HepG2 (cell line): ENCODE measurements at regions not wholly inside any gene's neighbourhood (a gene's known extent, or its start where the extent isn't known, plus 50 kb on each side); places are given as distances from the start of the nearest gene placed in this dataset.
A peak's percentile ranks its signal among the peaks of the same experiment; 100 is the strongest.

Source experiments
- ATAC-seq: fragments of 200-7000 bp; cut with Tn5 transposase; 3 replicates; pipeline ENCODE4 v1.9.1; 2020; ENCODE audit warnings: mild to moderate bottlenecking, moderate library complexity
- BruUV-seq: library from RNA; stranded (reverse); fragments of 400-500 nt; replicated peaks from 2 replicates; lab custom pipeline; 2021; lab: Mats Ljungman, UMichigan
- CTCF ChIA-PET: fragments of 300-600 bp; formaldehyde crosslinking; extraction: SDS; loops from one replicate; lab custom pipeline; 2021; ENCODE audit warnings: low total read pairs, inconsistent platforms, low intra/inter-chr PET ratio; lab: Yijun Ruan, JAX
- POLR2A ChIA-PET: fragments of 350-600 bp; sonication (Branson Sonifier 250); formaldehyde crosslinking; loops from one replicate; lab custom pipeline; 2020; ENCODE audit warnings: antibody characterized with exemption, inconsistent platforms; lab: Yijun Ruan, JAX
- DNase-seq: peaks from one replicate; pipeline ENCODE4 v3.0.0-alpha.2; 2015; ENCODE audit warnings: low spot score
- FAIRE-seq: peaks from 3 replicates; lab custom pipeline; 2011; peaks lifted over from hg19 to GRCh38; lab: Jason Lieb, UNC
- H2AFZ ChIP-seq: one replicate; pipeline ENCODE4 v1.6.1; 2011; ENCODE audit warnings: low read length, inconsistent platforms
- H3K27ac ChIP-seq: fragments of 300-600 bp; 3 replicates; pipeline ENCODE4 v1.8.0; 2011; ENCODE audit warnings: mixed run types, mild to moderate bottlenecking, mixed read lengths, low read length, inconsistent platforms; ENCODE audit not compliant: insufficient read depth; ENCODE audit errors: extremely low read length
- H3K27me3 ChIP-seq, 2 experiments: fragments of 200-600 bp in 1 of 2; 2 replicates in 1 of 2; 3 replicates in 1 of 2; pipeline versions ENCODE4 v1.6.0 to v1.8.0; 2011; ENCODE audit warnings: low read length in 2 of 2, mild to moderate bottlenecking in 2 of 2, moderate library complexity in 2 of 2, inconsistent platforms in 1 of 2; ENCODE audit not compliant: insufficient read depth in 2 of 2, control insufficient read depth in 1 of 2
- H3K36me3 ChIP-seq, 2 experiments: fragments of 200-600 bp in 1 of 2; replicated peaks in 1 of 2; 2 replicates in 1 of 2; 3 replicates in 1 of 2; pipeline versions ENCODE4 v1.5.1 to v1.8.0; 2011; ENCODE audit warnings: low read length in 2 of 2, inconsistent platforms in 1 of 2; ENCODE audit not compliant: insufficient read depth in 2 of 2, control insufficient read depth in 1 of 2
- H3K4me1 ChIP-seq: 2 replicates; pipeline ENCODE4 v1.5.1; 2012; ENCODE audit warnings: low read length, inconsistent platforms; ENCODE audit not compliant: insufficient read depth
- H3K4me2 ChIP-seq: 2 replicates; pipeline ENCODE4 v1.6.0; 2011; ENCODE audit warnings: low read depth, low read length, inconsistent platforms
- H3K4me3 ChIP-seq, 3 experiments: fragments of 200-600 bp in 1 of 3; sonication (generic), shearing (Covaris generic) in 1 of 3; replicated peaks in 1 of 3; 2 replicates each; pipeline ENCODE4 v1.5.1; 2011 to 2016; ENCODE audit warnings: low read length in 3 of 3, inconsistent platforms in 2 of 3, low read depth in 2 of 3, mild to moderate bottlenecking in 2 of 3, control low read depth in 1 of 3, mixed read lengths in 1 of 3; ENCODE audit not compliant: insufficient read depth in 1 of 3
- H3K79me2 ChIP-seq: one replicate; pipeline ENCODE4 v1.6.1; 2011; ENCODE audit warnings: low read length, inconsistent platforms; ENCODE audit not compliant: insufficient read depth
- H3K9ac ChIP-seq: 2 replicates; pipeline ENCODE4 v1.6.0; 2011; ENCODE audit warnings: mild to moderate bottlenecking, low read depth, low read length, inconsistent platforms; ENCODE audit not compliant: insufficient read depth
- H3K9me3 ChIP-seq: 2 replicates; pipeline ENCODE4 v1.5.1; 2012; ENCODE audit warnings: mild to moderate bottlenecking, low read length
- H4K20me1 ChIP-seq: 2 replicates; pipeline ENCODE4 v1.6.0; 2011; ENCODE audit warnings: inconsistent platforms, mild to moderate bottlenecking, low read length, moderate library complexity; ENCODE audit not compliant: insufficient read depth
- MAFF ChIP-seq: IDR thresholded peaks from 2 replicates; pipeline ENCODE4 v1.6.1; 2011; ENCODE audit warnings: low read depth, low read length, improper control_type of control experiment
- MAFK ChIP-seq, 2 experiments: IDR thresholded peaks in 1 of 2; conservative IDR thresholded peaks in 1 of 2; 2 replicates each; pipeline ENCODE4 v1.6.1; 2011; ENCODE audit warnings: improper control_type of control experiment in 2 of 2, low read length in 2 of 2
- NFIB ChIP-seq: sonication (generic); formaldehyde crosslinking; IDR thresholded peaks from 2 replicates; pipeline ENCODE4 v1.9.0; 2021; ENCODE audit warnings: missing genetic modification reagents, mild to moderate bottlenecking, borderline replicate concordance
- SP2 ChIP-seq: sonication (generic); formaldehyde crosslinking; IDR thresholded peaks from 2 replicates; pipeline ENCODE4 v1.5.1; 2020; ENCODE audit warnings: mild to moderate bottlenecking, missing genetic modification reagents
- TOE1 ChIP-seq: sonication (generic); formaldehyde crosslinking; IDR thresholded peaks from 2 replicates; pipeline ENCODE4 v1.4.0; 2020; ENCODE audit warnings: mild to moderate bottlenecking, missing genetic modification reagents
- U2AF2 ChIP-seq: fragments of 200-400 bp; formaldehyde crosslinking; IDR thresholded peaks from 2 replicates; pipeline ENCODE4 v1.6.1; 2017; ENCODE audit warnings: low read depth, mild to moderate bottlenecking, low read length
- ZNF326 ChIP-seq: sonication (generic); formaldehyde crosslinking; IDR thresholded peaks from 2 replicates; pipeline ENCODE4 v1.4.0; 2020; ENCODE audit warnings: missing genetic modification reagents, borderline replicate concordance
- WGBS: methylation state at CpG from one replicate; pipeline ENCODE4 v1.1.6; 2017; ENCODE audit warnings: low lambda C conversion rate; 5-methylcytosine and 5-hydroxymethylcytosine counted together
- in situ Hi-C: cut with HindIII; loops from 2 replicates; pipeline ENCODE4 v1.10.0; 2017; ENCODE audit warnings: low pct_unique_long_range_greater_than_20kb; ENCODE audit not compliant: extremely low pct_ligation_motif_present
- intact Hi-C: fragments of 100-400 bp; cut with micrococcal nuclease; formaldehyde crosslinking; loops from one replicate; pipeline ENCODE4 v1.10.0; 2022; ENCODE audit not compliant: unreplicated experiment

- no TSS peak for BruUV-seq
- H4K20me1 ChIP-seq: no peaks in the 10 kb centered on the region
- intact Hi-C loops: no loop called here
- no peak overlapping the region for H2AFZ ChIP-seq
- ATAC-seq: no peak
- WGBS: 1% methylated on average over 6 of the region's 6 CpGs
- CTCF ChIA-PET: no interaction called here
- TF ChIP-seq U2AF2 (no peak), MAFK (conservative IDR thresholded peaks at IDR 0.05 in 1 of 2, IDR thresholded peaks at IDR 0.05 in 1 of 2; ENCODE audit: low read length in 2 of 2) (peak; percentile 35 to 55; a peak in 3 of 4 replicates)
- TF ChIP-seq, all 625 proteins: peak for 1
- Histone ChIP-seq H3K27me3 (no peaks in the 10 kb centered on the region), H3K4me2 (no peak overlapping the region), H3K79me2 (no peaks in the 10 kb centered on the region), H3K4me1 (no peaks in the 10 kb centered on the region), H3K27ac (no peak overlapping the region), H3K9ac (no peak overlapping the region), H3K4me3 (no peak overlapping the region), H3K9me3 (no peaks in the 10 kb centered on the region), H3K36me3 (no peaks in the 10 kb centered on the region)
- FAIRE-seq (no peak), DNase-seq (no peak)
- POLR2A ChIA-PET: no interaction called here
- in situ Hi-C loops: no loop called here
Measured at GRCh38 chr5:104611135-104611767, 1048.7 kb upstream of the NUDT12 start.

DNA sequence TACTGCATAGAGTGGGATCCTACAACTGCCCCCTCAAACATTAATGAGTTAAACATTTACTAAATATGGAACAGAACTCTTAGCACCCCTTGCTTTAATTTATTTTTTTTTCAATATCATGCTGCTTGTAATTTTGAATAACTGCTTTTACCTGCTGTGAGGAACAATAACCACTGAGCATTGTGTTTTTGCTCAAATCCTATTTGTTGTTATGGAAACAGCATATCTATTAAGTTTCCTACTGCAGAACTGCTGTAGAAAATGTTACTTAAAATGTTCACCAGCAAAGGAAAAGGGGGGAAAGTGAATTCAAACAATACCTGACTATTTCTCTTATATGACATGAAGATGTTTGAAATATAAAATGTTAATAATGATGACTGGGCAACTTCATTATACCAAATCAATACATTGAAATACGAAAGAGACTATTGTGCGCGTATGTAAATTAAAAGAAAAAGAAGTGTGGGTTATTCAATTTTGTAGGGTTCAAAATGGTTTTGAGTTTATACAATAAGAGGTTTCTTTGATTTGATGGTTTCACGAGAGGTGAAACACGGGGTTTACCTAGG lies 1043.8 kb upstream of the NUDT12 start:
- H3K36me3 ChIP-seq: no peaks in the 10 kb centered on the region
- intact Hi-C loops (no loop called here), in situ Hi-C loops (no loop called here)
- no peaks in the 10 kb centered on the region for H3K27me3 ChIP-seq
- 45% methylated on average over 5 of the region's 5 CpGs for WGBS
- ATAC-seq (no peak), FAIRE-seq (no peak), DNase-seq (no peak)
- H3K4me1 ChIP-seq: no peaks in the 10 kb centered on the region
- no peaks in the 10 kb centered on the region for H3K79me2 ChIP-seq
- H3K27ac ChIP-seq: no peak overlapping the region
- no peak overlapping the region for H3K4me3 ChIP-seq
- H3K9ac ChIP-seq: no peak overlapping the region
- no peaks in the 10 kb centered on the region for H3K9me3 ChIP-seq
- no peaks in the 10 kb centered on the region for H4K20me1 ChIP-seq
- no TSS peak for BruUV-seq
- no peak overlapping the region for H3K4me2 ChIP-seq
- CTCF ChIA-PET: no interaction called here
- TF ChIP-seq SP2 (CRISPR knock-in tag) (no peak), TOE1 (no peak), MAFF (peak; percentile 41; the same call in 1 of the 2 replicates), MAFK (conservative IDR thresholded peaks at IDR 0.05 in 1 of 2, IDR thresholded peaks at IDR 0.05 in 1 of 2; ENCODE audit: low read length in 2 of 2) (peak; percentile 33 to 51; a peak in 1 of 4 replicates), ZNF326 (no peak), NFIB (CRISPR knock-in tag) (no peak)
- POLR2A ChIA-PET: no interaction called here
- H2AFZ ChIP-seq: no peak overlapping the region
